Astrocyte (in vitro differentiated cells and primary cell): ENCODE measurements at regions not wholly inside any gene's neighbourhood (a gene's known extent, or its start where the extent isn't known, plus 50 kb on each side); places are given as distances from the start of the nearest gene placed in this dataset.

Experiments
- CTCF ChIP-seq: IDR thresholded peaks from 2 replicates; pipeline ENCODE4 v1.5.1; 2011; ENCODE audit warnings: low read depth, mild to moderate bottlenecking, inconsistent platforms, low read length, moderate library complexity; ENCODE audit not compliant: insufficient read depth
- EZH2 ChIP-seq: IDR thresholded peaks from 2 replicates; pipeline ENCODE4 v1.6.1; 2012; ENCODE audit warnings: mild to moderate bottlenecking, low read length, inconsistent platforms; ENCODE audit not compliant: insufficient read depth

DNA sequence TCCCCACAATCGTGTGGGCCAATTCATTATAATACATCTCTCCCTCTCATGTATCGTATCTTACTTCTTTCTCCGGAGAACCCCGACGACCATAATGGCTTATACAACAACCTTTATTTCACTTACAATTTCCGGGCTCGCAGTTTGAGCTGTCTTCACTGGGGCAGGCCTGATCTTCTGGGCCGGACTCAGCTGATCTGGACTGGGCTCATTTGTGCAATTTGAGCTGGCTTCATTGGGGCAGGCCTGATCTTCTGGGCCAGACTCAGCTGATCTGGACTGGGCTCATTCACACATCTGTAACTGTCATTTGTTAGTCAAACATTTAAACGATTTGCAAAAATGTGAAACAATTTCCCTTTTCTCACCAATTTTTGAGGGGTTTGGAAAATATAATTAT is 171.5 kb upstream of the FRG1 start:
- TF ChIP-seq CTCF = no peak
- no peak for TF ChIP-seq EZH2
